Ovary (tissue), 7 donors: ENCODE measurements at regions not wholly inside any gene's neighbourhood (a gene's known extent, or its start where the extent isn't known, plus 50 kb on each side); places are given as distances from the start of the nearest gene placed in this dataset.

Source experiments
- DNase-seq, 5 donors: peaks; one replicate each; pipeline ENCODE4 v3.0.0-alpha.2; 2019 to 2020
- H3K27ac ChIP-seq, 2 donors: fragments of 200-600 bp; one replicate each; pipeline versions ENCODE4 v1.5.1 to v1.8.0; 2019 to 2022
- H3K27me3 ChIP-seq: fragments of 200-600 bp; one replicate; pipeline ENCODE4 v1.8.0; 2022
- H3K36me3 ChIP-seq: fragments of 200-600 bp; sonication (generic); one replicate; pipeline ENCODE4 v1.5.1; 2019
- H3K4me1 ChIP-seq: one replicate; pipeline ENCODE4 v1.8.1; 2013; ENCODE audit warnings: mild to moderate bottlenecking, moderate library complexity; ENCODE audit not compliant: insufficient read depth
- H3K4me3 ChIP-seq: fragments of 200-600 bp; sonication (generic); one replicate; pipeline ENCODE4 v1.5.1; 2017
- H3K9me3 ChIP-seq, 2 donors: fragments of 200-600 bp in 1 of 2; sonication (generic) in 1 of 2; one replicate each; pipeline versions ENCODE4 v1.5.1 to v1.8.1; 2013 to 2019; ENCODE audit warnings: mild to moderate bottlenecking in 1 of 2, moderate library complexity in 1 of 2
- EP300 ChIP-seq: sonication (generic); formaldehyde crosslinking; IDR thresholded peaks from one replicate; pipeline ENCODE4 v1.6.1; 2017; ENCODE audit warnings: antibody characterized with exemption
- POLR2A ChIP-seq: fragments of 450-650 bp; IDR thresholded peaks from one replicate; pipeline ENCODE4 v1.6.1; 2017; ENCODE audit warnings: antibody characterized with exemption, mild to moderate bottlenecking, moderate library complexity
- WGBS, 3 donors: extraction: QIAGEN DNeasy Blood & Tissue Kit in 1 of 3; methylation state at CpG; one replicate each; pipeline versions ENCODE4 v1.1.5 to v1.1.7; 2013 to 2017; 5-methylcytosine and 5-hydroxymethylcytosine counted together
- intact Hi-C, 4 donors: fragments of 100-400 bp; cut with DNase I; formaldehyde crosslinking; loops; one replicate each; pipeline versions ENCODE4 v1.11.0 to v1.15.1; 2022 to 2023
- TF ChIP-seq, protein P1 (sequence below), 3 donors: fragments of 450-650 bp in 2 of 3; fragments of 200-600 bp in 1 of 3; IDR thresholded peaks; one replicate each; pipeline versions ENCODE4 v1.5.1 to v1.8.0; 2016 to 2022; ENCODE audit warnings: antibody characterized with exemption in 3 of 3, mild to moderate bottlenecking in 1 of 3
- donor health status: DM: no; HTN: no; CAD: no; lungs with moderate emphysema.
- donor health status: DM: no; HTN: no; CAD: no.
- donor health status: Bipolar disorder and iron deficiency.
- donor health status: DM: no; HTN: no; CAD: no.
- donor health status: DM: yes; HTN: yes; CAD: no.

- 80 to 82% (median 81%) methylated on average over 7 of the region's 7 CpGs for whole genome bisulfite sequencing, 3 donors
- DNase-seq, result no peak
- TF ChIP-seq POLR2A, result no peak
- TF ChIP-seq EP300, result no peak
- TF ChIP-seq, protein P1, sequence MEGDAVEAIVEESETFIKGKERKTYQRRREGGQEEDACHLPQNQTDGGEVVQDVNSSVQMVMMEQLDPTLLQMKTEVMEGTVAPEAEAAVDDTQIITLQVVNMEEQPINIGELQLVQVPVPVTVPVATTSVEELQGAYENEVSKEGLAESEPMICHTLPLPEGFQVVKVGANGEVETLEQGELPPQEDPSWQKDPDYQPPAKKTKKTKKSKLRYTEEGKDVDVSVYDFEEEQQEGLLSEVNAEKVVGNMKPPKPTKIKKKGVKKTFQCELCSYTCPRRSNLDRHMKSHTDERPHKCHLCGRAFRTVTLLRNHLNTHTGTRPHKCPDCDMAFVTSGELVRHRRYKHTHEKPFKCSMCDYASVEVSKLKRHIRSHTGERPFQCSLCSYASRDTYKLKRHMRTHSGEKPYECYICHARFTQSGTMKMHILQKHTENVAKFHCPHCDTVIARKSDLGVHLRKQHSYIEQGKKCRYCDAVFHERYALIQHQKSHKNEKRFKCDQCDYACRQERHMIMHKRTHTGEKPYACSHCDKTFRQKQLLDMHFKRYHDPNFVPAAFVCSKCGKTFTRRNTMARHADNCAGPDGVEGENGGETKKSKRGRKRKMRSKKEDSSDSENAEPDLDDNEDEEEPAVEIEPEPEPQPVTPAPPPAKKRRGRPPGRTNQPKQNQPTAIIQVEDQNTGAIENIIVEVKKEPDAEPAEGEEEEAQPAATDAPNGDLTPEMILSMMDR (IDR thresholded peaks at IDR 0.05), result no peak
- intact Hi-C loops, result no loop called here
- Histone ChIP-seq H3K27ac (no peak overlapping the region), H3K36me3 (no peaks in the 10 kb centered on the region), H3K27me3 (no peaks in the 10 kb centered on the region), H3K9me3 (no peaks in the 10 kb centered on the region), H3K4me1 (no peaks in the 10 kb centered on the region), H3K4me3 (no peak overlapping the region)
Measured at GRCh38 chr2:15881120-15881433, 59.3 kb upstream of the MYCN start.

GRCh38 chr2:15881676-15882075 is 58.7 kb upstream of the MYCN start:
- Histone ChIP-seq H3K27me3 (no peaks in the 10 kb centered on the region), H3K36me3 (no peaks in the 10 kb centered on the region), H3K4me1 (no peaks in the 10 kb centered on the region), H3K9me3 (no peaks in the 10 kb centered on the region), H3K27ac (no peak overlapping the region), H3K4me3 (no peak overlapping the region)
- DNase-seq, result no peak
- TF ChIP-seq EP300, result no peak
- TF ChIP-seq POLR2A, result no peak
- TF ChIP-seq, protein P1 (IDR thresholded peaks at IDR 0.05), result no peak
- WGBS, 3 donors, result 78 to 85% (median 83%) methylated on average over 2 of the region's 2 CpGs
- intact Hi-C loops, result no loop called here

GRCh38 chr2:15882761-15883497 is 57.4 kb upstream of the MYCN start:
- WGBS, 3 donors, result 90 to 95% (median 93%) methylated on average over 5 of the region's 5 CpGs
- H3K36me3 ChIP-seq, result no peaks in the 10 kb centered on the region

GRCh38 chr2:15883684-15884083 is 56.7 kb upstream of the MYCN start:
- Histone ChIP-seq H3K27me3 (no peaks in the 10 kb centered on the region), H3K36me3 (no peaks in the 10 kb centered on the region), H3K27ac (no peak overlapping the region), H3K4me1 (no peaks in the 10 kb centered on the region), H3K4me3 (no peak overlapping the region), H3K9me3 (no peaks in the 10 kb centered on the region)
- 85 to 90% (median 87%) methylated on average over 2 of the region's 2 CpGs for WGBS, 3 donors
- intact Hi-C loops, result no loop called here
- no peak for TF ChIP-seq POLR2A
- no peak for TF ChIP-seq EP300
- TF ChIP-seq, protein P1 (IDR thresholded peaks at IDR 0.05), result no peak
- DNase-seq, result no peak

More at GRCh38 chr2:15882761-15883497, 57.4 kb upstream of the MYCN start:
- no peaks in the 10 kb centered on the region for H3K27me3 ChIP-seq
- intact Hi-C loops, result no loop called here
- TF ChIP-seq POLR2A, result no peak
- no peak for TF ChIP-seq EP300
- TF ChIP-seq, protein P1 (IDR thresholded peaks at IDR 0.05), result no peak
- H3K4me3 ChIP-seq, result no peak overlapping the region
- DNase-seq, result no peak
- no peaks in the 10 kb centered on the region for H3K4me1 ChIP-seq
- H3K9me3 ChIP-seq, result no peaks in the 10 kb centered on the region
- no peak overlapping the region for H3K27ac ChIP-seq
